ENCODE measurements at regions not wholly inside any gene's neighbourhood (a gene's known extent, or its start where the extent isn't known, plus 50 kb on each side); places are given as distances from the start of the nearest gene placed in this dataset.

DNA sequence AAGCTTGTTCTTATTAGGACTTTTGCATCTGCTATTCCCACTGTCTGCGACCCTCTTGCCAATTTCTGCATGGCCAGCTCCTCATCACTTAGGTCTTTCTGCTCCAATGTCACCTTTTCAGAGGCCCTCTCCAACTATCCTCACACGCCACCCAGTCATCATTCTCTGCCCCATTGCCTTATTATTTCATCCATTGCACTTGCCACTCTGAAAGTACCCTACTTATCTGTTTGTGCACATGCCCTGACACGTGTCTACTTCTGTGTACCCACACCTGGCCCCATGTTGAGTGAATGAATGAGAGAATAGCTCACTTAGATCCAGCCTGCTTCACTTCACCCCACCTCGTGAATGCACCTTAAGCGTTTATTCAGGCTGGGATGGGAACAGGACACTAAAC is 218.7 kb upstream of the TBX3 start:
- TF ChIP-seq CTCF (IDR thresholded peaks at IDR 0.05): no peak
- TF ChIP-seq, protein P1, sequence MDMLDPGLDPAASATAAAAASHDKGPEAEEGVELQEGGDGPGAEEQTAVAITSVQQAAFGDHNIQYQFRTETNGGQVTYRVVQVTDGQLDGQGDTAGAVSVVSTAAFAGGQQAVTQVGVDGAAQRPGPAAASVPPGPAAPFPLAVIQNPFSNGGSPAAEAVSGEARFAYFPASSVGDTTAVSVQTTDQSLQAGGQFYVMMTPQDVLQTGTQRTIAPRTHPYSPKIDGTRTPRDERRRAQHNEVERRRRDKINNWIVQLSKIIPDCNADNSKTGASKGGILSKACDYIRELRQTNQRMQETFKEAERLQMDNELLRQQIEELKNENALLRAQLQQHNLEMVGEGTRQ (IDR thresholded peaks at IDR 0.05): no peak
- TF ChIP-seq RCOR1 (IDR thresholded peaks at IDR 0.05; ENCODE audit: low read depth, low read length): no peak
- no peak for TF ChIP-seq ZNF302 (CRISPR knock-in tag; IDR thresholded peaks at IDR 0.05)
- TF ChIP-seq ESRRA (IDR thresholded peaks at IDR 0.05; ENCODE audit: borderline replicate concordance, low read length): no peak
- TF ChIP-seq PBX3 (IDR thresholded peaks at IDR 0.05): no peak
- TF ChIP-seq, protein P2, sequence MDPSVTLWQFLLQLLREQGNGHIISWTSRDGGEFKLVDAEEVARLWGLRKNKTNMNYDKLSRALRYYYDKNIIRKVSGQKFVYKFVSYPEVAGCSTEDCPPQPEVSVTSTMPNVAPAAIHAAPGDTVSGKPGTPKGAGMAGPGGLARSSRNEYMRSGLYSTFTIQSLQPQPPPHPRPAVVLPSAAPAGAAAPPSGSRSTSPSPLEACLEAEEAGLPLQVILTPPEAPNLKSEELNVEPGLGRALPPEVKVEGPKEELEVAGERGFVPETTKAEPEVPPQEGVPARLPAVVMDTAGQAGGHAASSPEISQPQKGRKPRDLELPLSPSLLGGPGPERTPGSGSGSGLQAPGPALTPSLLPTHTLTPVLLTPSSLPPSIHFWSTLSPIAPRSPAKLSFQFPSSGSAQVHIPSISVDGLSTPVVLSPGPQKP (IDR thresholded peaks at IDR 0.05; ENCODE audit: low read depth, low read length): no peak
- TF ChIP-seq E2F6 (IDR thresholded peaks at IDR 0.05; ENCODE audit: borderline replicate concordance, low read depth): no peak
- no peak for TF ChIP-seq KDM1A (IDR thresholded peaks at IDR 0.05; ENCODE audit: low read depth)
- no peak for TF ChIP-seq CBX8 (IDR thresholded peaks at IDR 0.05)
- no peak for TF ChIP-seq FOSL2 (IDR thresholded peaks at IDR 0.05)
- no peak for TF ChIP-seq FOSL2 (CRISPR knock-in tag; IDR thresholded peaks at IDR 0.05)
- no peak for TF ChIP-seq POLR2A (IDR thresholded peaks at IDR 0.05; ENCODE audit: low read length)

Data from A549 (cell line).